ENCODE measurements at regions not wholly inside any gene's neighbourhood (a gene's known extent, or its start where the extent isn't known, plus 50 kb on each side); places are given as distances from the start of the nearest gene placed in this dataset.

GRCh38 chr10:120110196-120110595 is 217.7 kb downstream of the SEC23IP start:
- no peak for TF ChIP-seq CTCF (IDR thresholded peaks at IDR 0.05)
- TF ChIP-seq EZH2 (IDR thresholded peaks at IDR 0.05), result no peak
- no peak for TF ChIP-seq EZH2phosphoT487 (IDR thresholded peaks at IDR 0.05)
- Histone ChIP-seq H3K4me3 (no peak overlapping the region), H3K36me3 (no peaks in the 10 kb centered on the region), H3K4me1 (peaks cover 24% of the 10 kb centered on the region), H3F3A (ENCODE audit: low read depth) (peaks cover 11% of the 10 kb centered on the region), H2AFZ (replicated peaks) (no peak overlapping the region), H3K4me2 (no peak overlapping the region), H3K9ac (no peak overlapping the region), H3K79me2 (ENCODE audit: low read depth) (no peaks in the 10 kb centered on the region), H4K20me1 (ENCODE audit: low read depth) (no peaks in the 10 kb centered on the region), H3K9me3 (ENCODE audit: low read depth) (no peaks in the 10 kb centered on the region), H3K27ac (no peak overlapping the region), H3K27me3 (no peaks in the 10 kb centered on the region)
- Mint-ChIP-seq H3K36me3 (no peaks in the 10 kb centered on the region), H3K27ac (no peak overlapping the region), H3K4me3 (peak overlapping the region; percentile 50), H3K4me1 (peaks cover 18% of the 10 kb centered on the region), H3K27me3 (ENCODE audit: insufficient read depth, low read depth) (peaks cover 4% of the 10 kb centered on the region), H3K9me3 (no peaks in the 10 kb centered on the region)
- DNase-seq (ENCODE audit: low spot score), result no peak

GRCh38 chr10:120111628-120112027 is 219.1 kb downstream of the SEC23IP start:
- no peaks in the 10 kb centered on the region for H4K20me1 ChIP-seq (ENCODE audit: low read depth)
- no peak overlapping the region for H3K4me2 ChIP-seq
- peaks cover 33% of the 10 kb centered on the region for H3K4me1 ChIP-seq
- no peaks in the 10 kb centered on the region for H3K9me3 Mint-ChIP-seq
- H3K9ac ChIP-seq, result no peak overlapping the region
- H3K27me3 ChIP-seq, result no peaks in the 10 kb centered on the region
- no peak overlapping the region for H3K27ac Mint-ChIP-seq
- no peaks in the 10 kb centered on the region for H3K36me3 ChIP-seq
- no peaks in the 10 kb centered on the region for H3K79me2 ChIP-seq (ENCODE audit: low read depth)
- peaks cover 24% of the 10 kb centered on the region for H3K4me1 Mint-ChIP-seq
- no peaks in the 10 kb centered on the region for H3K36me3 Mint-ChIP-seq
- no peak overlapping the region for H3K4me3 Mint-ChIP-seq
- H3K4me3 ChIP-seq, result no peak overlapping the region
- no peak for TF ChIP-seq CTCF (IDR thresholded peaks at IDR 0.05)
- TF ChIP-seq EZH2phosphoT487 (IDR thresholded peaks at IDR 0.05), result no peak
- TF ChIP-seq EZH2 (IDR thresholded peaks at IDR 0.05), result no peak
- no peaks in the 10 kb centered on the region for H3K9me3 ChIP-seq (ENCODE audit: low read depth)
- H3K27me3 Mint-ChIP-seq (ENCODE audit: insufficient read depth, low read depth), result peaks cover 4% of the 10 kb centered on the region
- H3K27ac ChIP-seq, result no peak overlapping the region
- no peak for DNase-seq (ENCODE audit: low spot score)
- H2AFZ ChIP-seq (replicated peaks), result peak overlapping the region; percentile 60
- peaks cover 11% of the 10 kb centered on the region for H3F3A ChIP-seq (ENCODE audit: low read depth)

GRCh38 chr10:120112809-120113208 is 220.3 kb downstream of the SEC23IP start:
- Mint-ChIP-seq H3K36me3 (no peaks in the 10 kb centered on the region), H3K27me3 (ENCODE audit: insufficient read depth, low read depth) (peaks cover 4% of the 10 kb centered on the region), H3K9me3 (no peaks in the 10 kb centered on the region), H3K4me1 (peaks cover 24% of the 10 kb centered on the region), H3K27ac (no peak overlapping the region), H3K4me3 (no peak overlapping the region)
- no peaks in the 10 kb centered on the region for H3K27me3 ChIP-seq
- peaks cover 33% of the 10 kb centered on the region for H3K4me1 ChIP-seq
- H4K20me1 ChIP-seq (ENCODE audit: low read depth), result no peaks in the 10 kb centered on the region
- H2AFZ ChIP-seq (replicated peaks), result no peak overlapping the region
- no peaks in the 10 kb centered on the region for H3K79me2 ChIP-seq (ENCODE audit: low read depth)
- no peak overlapping the region for H3K27ac ChIP-seq
- TF ChIP-seq EZH2phosphoT487 (IDR thresholded peaks at IDR 0.05) (no peak), CTCF (IDR thresholded peaks at IDR 0.05) (no peak), EZH2 (IDR thresholded peaks at IDR 0.05) (no peak)
- H3K9ac ChIP-seq, result no peak overlapping the region
- H3F3A ChIP-seq (ENCODE audit: low read depth), result peaks cover 11% of the 10 kb centered on the region
- H3K4me3 ChIP-seq, result no peak overlapping the region
- no peak overlapping the region for H3K4me2 ChIP-seq
- H3K9me3 ChIP-seq (ENCODE audit: low read depth), result no peaks in the 10 kb centered on the region
- DNase-seq (ENCODE audit: low spot score), result no peak
- no peaks in the 10 kb centered on the region for H3K36me3 ChIP-seq

Measured in neural progenitor cell (in vitro differentiated cells).